Middle frontal gyrus (tissue), 1 donor: ENCODE measurements at regions not wholly inside any gene's neighbourhood (a gene's known extent, or its start where the extent isn't known, plus 50 kb on each side); places are given as distances from the start of the nearest gene placed in this dataset.
A peak's percentile ranks its signal among the peaks of the same experiment; 100 is the strongest.

Experiments used
- DNase-seq: peaks from one replicate; pipeline ENCODE4 v3.0.0-alpha.2; 2015; ENCODE audit warnings: low spot score; ENCODE audit errors: extremely low spot score

- no peak for DNase-seq
Observed at GRCh38 chr7:131899271-131900030, 343.0 kb upstream of the PODXL start.

GRCh38 chr7:131898418-131898817 lies 342.0 kb upstream of the PODXL start:
- DNase-seq: no peak

GRCh38 chr7:131897790-131898165 lies 341.4 kb upstream of the PODXL start:
- no peak for DNase-seq

GRCh38 chr7:131897016-131897789 lies 340.8 kb upstream of the PODXL start:
- no peak for DNase-seq

- no peak for DNase-seq
Observed at GRCh38 chr7:131896165-131896863, 339.9 kb upstream of the PODXL start.

- DNase-seq: peak; percentile 14
Observed at GRCh38 chr7:131895541-131896164, 339.2 kb upstream of the PODXL start.

GRCh38 chr7:131893631-131894340 lies 337.4 kb upstream of the PODXL start:
- DNase-seq: no peak

- DNase-seq: no peak
Observed at GRCh38 chr7:131890176-131890575, 333.7 kb upstream of the PODXL start.

GRCh38 chr7:131889572-131890150 lies 333.2 kb upstream of the PODXL start:
- DNase-seq: no peak

GRCh38 chr7:131883769-131884168 lies 327.3 kb upstream of the PODXL start:
- DNase-seq: no peak

GRCh38 chr7:131883196-131883595 lies 326.8 kb upstream of the PODXL start:
- DNase-seq: no peak

GRCh38 chr7:131882321-131882720 lies 325.9 kb upstream of the PODXL start:
- no peak for DNase-seq

- no peak for DNase-seq
Observed at GRCh38 chr7:131880078-131880477, 323.6 kb upstream of the PODXL start.

- DNase-seq: no peak
Observed at GRCh38 chr7:131879424-131879823, 323.0 kb upstream of the PODXL start.

GRCh38 chr7:131878777-131879176 lies 322.3 kb upstream of the PODXL start:
- no peak for DNase-seq

- no peak for DNase-seq
Observed at GRCh38 chr7:131873581-131873980, 317.2 kb upstream of the PODXL start.

GRCh38 chr7:131869986-131870385 lies 313.6 kb upstream of the PODXL start:
- DNase-seq: no peak

GRCh38 chr7:131869169-131869844 lies 312.9 kb upstream of the PODXL start:
- no peak for DNase-seq

- DNase-seq: no peak
Observed at GRCh38 chr7:131867461-131867860, 311.0 kb upstream of the PODXL start.

GRCh38 chr7:131865911-131866310 lies 309.5 kb upstream of the PODXL start:
- no peak for DNase-seq
